C4-2B (cell line): ENCODE measurements at regions not wholly inside any gene's neighbourhood (a gene's known extent, or its start where the extent isn't known, plus 50 kb on each side); places are given as distances from the start of the nearest gene placed in this dataset.

Experiments
- ZFX ChIP-seq: fragments of 450-650 bp; IDR thresholded peaks from 2 replicates; pipeline ENCODE4 v1.6.1; 2017
- TF ChIP-seq, protein P1 (sequence below): fragments of 450-650 bp; conservative IDR thresholded peaks from 2 replicates; pipeline ENCODE4 v1.5.1; 2017; ENCODE audit warnings: mild to moderate bottlenecking

DNA sequence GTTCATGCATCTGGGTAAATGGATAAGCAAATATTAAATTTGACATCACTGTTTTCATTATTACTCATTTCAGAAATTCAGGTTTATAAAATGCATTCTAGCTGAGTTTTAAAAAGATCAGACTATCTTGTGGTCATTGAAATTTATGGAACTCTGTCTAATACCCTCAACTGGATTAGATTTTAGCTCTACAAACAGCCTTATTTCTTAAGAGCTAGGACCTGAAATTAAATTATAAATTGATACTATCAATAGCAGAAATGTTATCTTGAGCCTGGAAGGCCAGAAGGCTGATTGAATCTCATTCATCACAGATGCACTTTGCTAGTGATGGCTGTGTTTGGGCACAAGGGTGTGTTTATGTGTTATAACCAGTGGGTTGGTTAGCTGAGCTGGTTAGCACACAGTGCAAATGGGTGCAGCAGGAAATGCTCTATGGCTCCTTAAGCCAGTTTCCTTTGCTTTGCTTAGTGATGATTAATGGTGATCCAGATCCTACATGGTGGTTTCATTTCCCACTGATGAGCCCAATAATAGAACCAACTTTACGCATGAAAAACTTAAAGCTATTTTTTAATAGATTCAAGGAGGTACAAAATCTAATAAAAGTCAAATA lies 310.8 kb upstream of the KLF12 start:
- TF ChIP-seq, protein P1, sequence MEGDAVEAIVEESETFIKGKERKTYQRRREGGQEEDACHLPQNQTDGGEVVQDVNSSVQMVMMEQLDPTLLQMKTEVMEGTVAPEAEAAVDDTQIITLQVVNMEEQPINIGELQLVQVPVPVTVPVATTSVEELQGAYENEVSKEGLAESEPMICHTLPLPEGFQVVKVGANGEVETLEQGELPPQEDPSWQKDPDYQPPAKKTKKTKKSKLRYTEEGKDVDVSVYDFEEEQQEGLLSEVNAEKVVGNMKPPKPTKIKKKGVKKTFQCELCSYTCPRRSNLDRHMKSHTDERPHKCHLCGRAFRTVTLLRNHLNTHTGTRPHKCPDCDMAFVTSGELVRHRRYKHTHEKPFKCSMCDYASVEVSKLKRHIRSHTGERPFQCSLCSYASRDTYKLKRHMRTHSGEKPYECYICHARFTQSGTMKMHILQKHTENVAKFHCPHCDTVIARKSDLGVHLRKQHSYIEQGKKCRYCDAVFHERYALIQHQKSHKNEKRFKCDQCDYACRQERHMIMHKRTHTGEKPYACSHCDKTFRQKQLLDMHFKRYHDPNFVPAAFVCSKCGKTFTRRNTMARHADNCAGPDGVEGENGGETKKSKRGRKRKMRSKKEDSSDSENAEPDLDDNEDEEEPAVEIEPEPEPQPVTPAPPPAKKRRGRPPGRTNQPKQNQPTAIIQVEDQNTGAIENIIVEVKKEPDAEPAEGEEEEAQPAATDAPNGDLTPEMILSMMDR, result no peak
- TF ChIP-seq ZFX, result no peak
